ENCODE measurements at regions not wholly inside any gene's neighbourhood (a gene's known extent, or its start where the extent isn't known, plus 50 kb on each side); places are given as distances from the start of the nearest gene placed in this dataset.

DNA sequence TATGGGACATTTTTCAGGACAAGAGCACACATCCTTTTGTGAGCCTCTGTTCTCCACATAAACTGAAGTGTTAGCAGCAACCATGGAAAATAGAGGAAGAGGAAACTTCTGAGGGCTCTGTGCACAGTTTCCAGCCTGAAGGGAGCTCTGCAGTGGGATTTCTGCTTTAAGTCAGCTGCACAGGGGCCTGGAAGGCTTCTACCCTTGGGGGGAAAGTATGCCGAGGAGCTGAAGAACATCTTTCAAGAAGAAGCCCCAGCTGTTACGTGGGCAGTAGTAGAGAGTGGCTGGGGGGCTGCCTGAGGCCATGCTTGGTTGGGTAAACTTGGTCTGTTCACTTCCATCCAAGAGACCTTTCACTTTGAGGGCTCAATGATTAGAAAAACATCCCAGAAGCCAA is 82.7 kb upstream of the EED start:
- DNase-seq: no peak
- Histone ChIP-seq H3K9me3 (no peaks in the 10 kb centered on the region), H3K36me3 (no peaks in the 10 kb centered on the region), H3K4me3 (no peak overlapping the region), H3K4me1 (peaks cover 0 to 27% (median 12%) of the 10 kb centered on the region in 4 donors), H3K27ac (peak overlapping the region; percentile 53 to 77 (median 69)), H3K27me3 (no peaks in the 10 kb centered on the region)
- intact Hi-C loops (cut with DNase I; ENCODE audit: low total_unique reads): no loop called here
- in situ Hi-C loops (cut with MboI; ENCODE audit: low pct_ligation_motif_present in 1 of 4, low pct_unique_long_range_greater_than_20kb in 1 of 4, low sequenced_read_pairs in 3 of 4): no loop called here
- TF ChIP-seq POLR2A (IDR thresholded peaks at IDR 0.05) (no peak), POLR2AphosphoS5 (IDR thresholded peaks at IDR 0.05) (no peak), EP300 (IDR thresholded peaks at IDR 0.05; ENCODE audit: low read depth) (no peak)
- TF ChIP-seq, protein P1, sequence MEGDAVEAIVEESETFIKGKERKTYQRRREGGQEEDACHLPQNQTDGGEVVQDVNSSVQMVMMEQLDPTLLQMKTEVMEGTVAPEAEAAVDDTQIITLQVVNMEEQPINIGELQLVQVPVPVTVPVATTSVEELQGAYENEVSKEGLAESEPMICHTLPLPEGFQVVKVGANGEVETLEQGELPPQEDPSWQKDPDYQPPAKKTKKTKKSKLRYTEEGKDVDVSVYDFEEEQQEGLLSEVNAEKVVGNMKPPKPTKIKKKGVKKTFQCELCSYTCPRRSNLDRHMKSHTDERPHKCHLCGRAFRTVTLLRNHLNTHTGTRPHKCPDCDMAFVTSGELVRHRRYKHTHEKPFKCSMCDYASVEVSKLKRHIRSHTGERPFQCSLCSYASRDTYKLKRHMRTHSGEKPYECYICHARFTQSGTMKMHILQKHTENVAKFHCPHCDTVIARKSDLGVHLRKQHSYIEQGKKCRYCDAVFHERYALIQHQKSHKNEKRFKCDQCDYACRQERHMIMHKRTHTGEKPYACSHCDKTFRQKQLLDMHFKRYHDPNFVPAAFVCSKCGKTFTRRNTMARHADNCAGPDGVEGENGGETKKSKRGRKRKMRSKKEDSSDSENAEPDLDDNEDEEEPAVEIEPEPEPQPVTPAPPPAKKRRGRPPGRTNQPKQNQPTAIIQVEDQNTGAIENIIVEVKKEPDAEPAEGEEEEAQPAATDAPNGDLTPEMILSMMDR (IDR thresholded peaks at IDR 0.05): no peak
- 65 to 68% methylated on average over 2 of the region's 2 CpGs for WGBS, 2 donors (ENCODE audit: low coverage in 1 of 2)

DNA sequence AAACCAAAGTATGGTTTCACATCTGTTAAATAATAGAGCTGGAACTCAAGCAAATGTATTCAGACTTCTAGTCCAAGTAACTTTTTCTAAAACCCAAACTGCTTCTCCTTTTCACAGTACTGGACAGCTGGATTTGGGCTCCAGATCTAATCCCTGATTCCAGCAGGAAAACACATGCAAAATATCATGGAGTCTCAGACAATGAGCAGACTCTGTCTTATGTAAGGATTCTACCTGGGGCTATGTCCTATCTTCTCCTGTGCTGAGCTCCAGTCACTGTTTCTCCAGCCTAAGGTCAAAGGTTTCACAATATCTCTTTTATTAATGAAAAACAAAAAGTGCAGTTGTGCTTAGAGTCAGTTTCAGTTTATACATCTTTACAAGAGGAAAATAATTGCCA is 83.2 kb upstream of the EED start:
- Histone ChIP-seq H3K4me1 (peaks cover 0 to 27% (median 12%) of the 10 kb centered on the region in 4 donors), H3K36me3 (no peaks in the 10 kb centered on the region), H3K9me3 (no peaks in the 10 kb centered on the region), H3K27ac (peak overlapping the region; percentile 53 to 77 (median 69)), H3K4me3 (no peak overlapping the region), H3K27me3 (no peaks in the 10 kb centered on the region)
- DNase-seq: no peak
- intact Hi-C loops (cut with DNase I; ENCODE audit: low total_unique reads): no loop called here
- TF ChIP-seq, protein P1 (IDR thresholded peaks at IDR 0.05): no peak
- TF ChIP-seq POLR2AphosphoS5 (IDR thresholded peaks at IDR 0.05): no peak
- TF ChIP-seq EP300 (IDR thresholded peaks at IDR 0.05; ENCODE audit: low read depth): no peak
- no peak for TF ChIP-seq POLR2A (IDR thresholded peaks at IDR 0.05)
- in situ Hi-C loops (cut with MboI; ENCODE audit: low pct_ligation_motif_present in 1 of 4, low pct_unique_long_range_greater_than_20kb in 1 of 4, low sequenced_read_pairs in 3 of 4): no loop called here

DNA sequence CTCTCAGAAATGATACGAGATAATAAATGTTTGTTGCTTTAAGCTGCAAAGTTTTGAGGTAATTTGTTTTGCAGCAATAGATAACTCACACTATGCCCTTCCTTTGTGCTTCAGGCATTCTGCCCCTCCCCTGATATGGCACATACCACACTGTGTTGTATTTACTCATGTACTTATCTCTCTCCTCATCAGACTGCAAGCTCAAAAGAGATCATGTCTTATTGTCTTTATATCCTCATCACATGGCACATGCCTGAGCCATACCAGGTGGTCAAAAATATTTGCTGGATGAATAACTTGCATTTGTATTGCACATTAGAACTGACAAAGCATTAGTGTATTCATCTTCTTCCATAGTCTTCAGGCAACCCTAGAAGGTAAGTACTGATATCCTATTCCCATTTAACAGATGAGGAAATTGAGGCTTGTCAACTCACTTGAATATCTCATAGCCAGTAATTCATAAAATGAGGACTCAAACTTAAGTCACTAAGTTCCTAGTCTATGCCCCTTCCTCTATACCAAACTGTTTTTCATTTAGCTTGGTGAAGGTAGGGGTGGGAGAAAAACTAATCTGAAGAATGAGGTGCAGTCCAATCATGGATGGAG is 83.9 kb upstream of the EED start:
- WGBS, 2 donors (ENCODE audit: low coverage in 1 of 2): 37 to 50% methylated on average over 1 of the region's 1 CpG
- DNase-seq: no peak
- Histone ChIP-seq H3K27ac (peak overlapping the region in 3 of 4 donors; percentile 69 to 77 (median 69)), H3K4me1 (peaks cover 0 to 27% (median 12%) of the 10 kb centered on the region in 4 donors), H3K36me3 (no peaks in the 10 kb centered on the region), H3K9me3 (no peaks in the 10 kb centered on the region), H3K27me3 (no peaks in the 10 kb centered on the region), H3K4me3 (no peak overlapping the region)
- intact Hi-C loops (cut with DNase I; ENCODE audit: low total_unique reads): no loop called here
- TF ChIP-seq POLR2A (IDR thresholded peaks at IDR 0.05): no peak
- TF ChIP-seq, protein P1 (IDR thresholded peaks at IDR 0.05): no peak
- no peak for TF ChIP-seq EP300 (IDR thresholded peaks at IDR 0.05; ENCODE audit: low read depth)
- TF ChIP-seq POLR2AphosphoS5 (IDR thresholded peaks at IDR 0.05): no peak
- in situ Hi-C loops (cut with MboI; ENCODE audit: low pct_ligation_motif_present in 1 of 4, low pct_unique_long_range_greater_than_20kb in 1 of 4, low sequenced_read_pairs in 3 of 4): no loop called here

DNA sequence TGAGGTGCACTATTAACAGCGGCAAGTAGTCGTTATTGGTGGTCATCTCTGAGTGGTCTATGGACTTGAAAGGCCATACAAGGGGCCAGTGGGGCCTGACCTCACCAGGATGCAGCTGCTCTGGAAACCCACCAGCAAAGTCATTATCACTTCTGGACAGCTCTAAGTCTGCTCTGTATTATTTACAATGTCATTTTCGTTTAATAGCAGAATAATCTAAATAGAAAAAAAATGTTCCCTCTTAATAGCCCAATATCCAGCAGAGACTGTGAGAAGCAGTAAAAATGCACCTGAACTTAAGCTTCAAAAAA is 85.0 kb upstream of the EED start:
- Histone ChIP-seq H3K27me3 (no peaks in the 10 kb centered on the region), H3K4me3 (no peak overlapping the region), H3K27ac (no peak overlapping the region), H3K36me3 (no peaks in the 10 kb centered on the region), H3K9me3 (no peaks in the 10 kb centered on the region), H3K4me1 (peaks cover 0 to 27% (median 12%) of the 10 kb centered on the region in 4 donors)
- 81 to 86% methylated on average over 1 to 3 of the region's 3 CpGs for WGBS, 2 donors (ENCODE audit: low coverage in 1 of 2)
- TF ChIP-seq POLR2A (IDR thresholded peaks at IDR 0.05) (no peak), POLR2AphosphoS5 (IDR thresholded peaks at IDR 0.05) (no peak), EP300 (IDR thresholded peaks at IDR 0.05; ENCODE audit: low read depth) (no peak)
- TF ChIP-seq, protein P1 (IDR thresholded peaks at IDR 0.05): no peak
- intact Hi-C loops (cut with DNase I; ENCODE audit: low total_unique reads): no loop called here
- no peak for DNase-seq
- in situ Hi-C loops (cut with MboI; ENCODE audit: low pct_ligation_motif_present in 1 of 4, low pct_unique_long_range_greater_than_20kb in 1 of 4, low sequenced_read_pairs in 3 of 4): no loop called here

Data from transverse colon (tissue), 4 donors.